ENCODE measurements at regions not wholly inside any gene's neighbourhood (a gene's known extent, or its start where the extent isn't known, plus 50 kb on each side); places are given as distances from the start of the nearest gene placed in this dataset.

- no peak for DNase-seq
These were observed 85.9 kb upstream of the PDE3A start for GRCh38 chr12:20282401-20282800.

GRCh38 chr12:20283482-20283881 lies 84.9 kb upstream of the PDE3A start:
- no peak for DNase-seq

- DNase-seq: no peak
These were observed 78.8 kb upstream of the PDE3A start for GRCh38 chr12:20289520-20289919.

GRCh38 chr12:20300457-20300856 lies 67.9 kb upstream of the PDE3A start:
- no peak for DNase-seq

GRCh38 chr12:20305470-20305869 lies 62.9 kb upstream of the PDE3A start:
- no peak for DNase-seq

GRCh38 chr12:20309504-20310148 lies 58.7 kb upstream of the PDE3A start:
- no peak for DNase-seq

- no peak for DNase-seq
These were observed 54.0 kb upstream of the PDE3A start for GRCh38 chr12:20314328-20314727.

- DNase-seq: no peak
These were observed 50.8 kb upstream of the PDE3A start for GRCh38 chr12:20317554-20317953.
